ENCODE measurements at regions not wholly inside any gene's neighbourhood (a gene's known extent, or its start where the extent isn't known, plus 50 kb on each side); places are given as distances from the start of the nearest gene placed in this dataset.

DNA sequence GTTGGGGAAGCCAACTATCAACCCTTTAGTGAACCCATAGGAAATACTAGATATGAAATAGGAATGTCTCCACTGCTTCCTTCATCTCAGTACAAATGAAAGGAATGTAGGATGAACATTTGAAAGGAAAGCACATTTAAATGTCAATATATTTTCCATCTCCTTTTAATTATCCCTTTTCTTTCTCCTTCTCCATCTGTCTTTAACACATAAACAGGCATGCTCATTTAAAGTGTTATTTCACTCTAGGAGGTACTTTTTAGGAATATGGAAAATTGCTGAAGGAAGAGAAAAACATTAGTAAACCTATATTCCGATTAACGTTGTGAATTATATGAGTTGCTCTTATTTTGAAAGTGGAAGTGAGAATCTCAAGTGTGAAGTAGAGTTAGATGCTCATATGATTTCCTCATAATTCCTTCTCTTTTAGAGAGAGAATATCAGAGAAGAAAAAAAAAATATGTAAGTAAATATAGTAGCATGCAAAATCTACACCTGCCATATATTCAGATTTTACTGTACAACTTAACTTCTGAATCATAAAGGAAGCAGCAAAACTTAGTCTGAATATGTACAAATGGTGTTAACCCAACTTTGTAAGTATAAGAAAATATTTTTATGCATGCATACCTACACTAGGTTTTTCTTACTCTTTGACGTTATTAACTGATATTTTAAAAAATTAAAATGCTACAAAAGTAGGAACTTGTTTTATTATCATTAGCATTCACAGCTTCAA is 406.9 kb upstream of the B3GALT2 start:
- TF ChIP-seq, protein P1, sequence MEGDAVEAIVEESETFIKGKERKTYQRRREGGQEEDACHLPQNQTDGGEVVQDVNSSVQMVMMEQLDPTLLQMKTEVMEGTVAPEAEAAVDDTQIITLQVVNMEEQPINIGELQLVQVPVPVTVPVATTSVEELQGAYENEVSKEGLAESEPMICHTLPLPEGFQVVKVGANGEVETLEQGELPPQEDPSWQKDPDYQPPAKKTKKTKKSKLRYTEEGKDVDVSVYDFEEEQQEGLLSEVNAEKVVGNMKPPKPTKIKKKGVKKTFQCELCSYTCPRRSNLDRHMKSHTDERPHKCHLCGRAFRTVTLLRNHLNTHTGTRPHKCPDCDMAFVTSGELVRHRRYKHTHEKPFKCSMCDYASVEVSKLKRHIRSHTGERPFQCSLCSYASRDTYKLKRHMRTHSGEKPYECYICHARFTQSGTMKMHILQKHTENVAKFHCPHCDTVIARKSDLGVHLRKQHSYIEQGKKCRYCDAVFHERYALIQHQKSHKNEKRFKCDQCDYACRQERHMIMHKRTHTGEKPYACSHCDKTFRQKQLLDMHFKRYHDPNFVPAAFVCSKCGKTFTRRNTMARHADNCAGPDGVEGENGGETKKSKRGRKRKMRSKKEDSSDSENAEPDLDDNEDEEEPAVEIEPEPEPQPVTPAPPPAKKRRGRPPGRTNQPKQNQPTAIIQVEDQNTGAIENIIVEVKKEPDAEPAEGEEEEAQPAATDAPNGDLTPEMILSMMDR (IDR thresholded peaks at IDR 0.05): no peak
- TF ChIP-seq POLR2A (IDR thresholded peaks at IDR 0.05) (no peak), EP300 (IDR thresholded peaks at IDR 0.05) (no peak)
